ENCODE measurements at regions not wholly inside any gene's neighbourhood (a gene's known extent, or its start where the extent isn't known, plus 50 kb on each side); places are given as distances from the start of the nearest gene placed in this dataset.
"Not testable (repeated sequence)": the region's sequence is repeated elsewhere in the genome, so short reads cannot be mapped to it uniquely, and the experiment has no call there.

DNA sequence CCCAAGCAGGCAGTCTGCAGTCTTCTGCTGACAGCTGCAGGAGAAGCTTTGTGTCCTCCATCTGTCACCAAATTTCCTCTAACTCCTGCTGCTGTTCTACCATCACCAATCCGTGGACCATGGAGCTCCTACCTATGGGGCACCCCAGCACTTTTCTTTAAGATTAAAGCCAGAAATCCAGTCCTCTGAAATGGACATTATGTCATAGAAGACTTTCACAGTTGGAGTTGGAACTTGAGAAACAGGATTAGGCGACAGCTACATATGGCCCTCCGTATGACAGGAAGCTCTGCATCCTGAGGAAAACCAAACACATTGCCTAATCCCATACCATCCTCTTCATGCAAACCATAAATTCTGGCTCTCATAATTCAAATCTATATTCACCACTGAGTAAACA, 470.6 kb upstream of the GALNTL6 start:
- no peaks in the 10 kb centered on the region for H3K36me3 Mint-ChIP-seq (ENCODE audit: low read depth)
- no peaks in the 10 kb centered on the region for H3K4me1 Mint-ChIP-seq (ENCODE audit: low read depth)
- H3K4me3 Mint-ChIP-seq (ENCODE audit: unreplicated experiment) = no peak overlapping the region
- no peaks in the 10 kb centered on the region for H3K27me3 Mint-ChIP-seq (ENCODE audit: low read depth)
- H3K27ac Mint-ChIP-seq (ENCODE audit: unreplicated experiment) = no peak overlapping the region
- no peak for TF ChIP-seq CTCF (IDR thresholded peaks at IDR 0.05)
- no peaks in the 10 kb centered on the region for H3K9me3 Mint-ChIP-seq (ENCODE audit: low read depth)
- no peak for DNase-seq (ENCODE audit: low spot score)

- no peaks in the 10 kb centered on the region for H3K27me3 Mint-ChIP-seq (ENCODE audit: low read depth)
- H3K4me1 Mint-ChIP-seq (ENCODE audit: low read depth) = no peaks in the 10 kb centered on the region
- no peak for TF ChIP-seq CTCF (IDR thresholded peaks at IDR 0.05)
- H3K9me3 Mint-ChIP-seq (ENCODE audit: low read depth) = no peaks in the 10 kb centered on the region
- DNase-seq (ENCODE audit: low spot score) = no peak
- H3K4me3 Mint-ChIP-seq (ENCODE audit: unreplicated experiment) = no peak overlapping the region
- no peaks in the 10 kb centered on the region for H3K36me3 Mint-ChIP-seq (ENCODE audit: low read depth)
- no peak overlapping the region for H3K27ac Mint-ChIP-seq (ENCODE audit: unreplicated experiment)
These were observed 472.9 kb upstream of the GALNTL6 start for GRCh38 chr4:171340258-171340657.

DNA sequence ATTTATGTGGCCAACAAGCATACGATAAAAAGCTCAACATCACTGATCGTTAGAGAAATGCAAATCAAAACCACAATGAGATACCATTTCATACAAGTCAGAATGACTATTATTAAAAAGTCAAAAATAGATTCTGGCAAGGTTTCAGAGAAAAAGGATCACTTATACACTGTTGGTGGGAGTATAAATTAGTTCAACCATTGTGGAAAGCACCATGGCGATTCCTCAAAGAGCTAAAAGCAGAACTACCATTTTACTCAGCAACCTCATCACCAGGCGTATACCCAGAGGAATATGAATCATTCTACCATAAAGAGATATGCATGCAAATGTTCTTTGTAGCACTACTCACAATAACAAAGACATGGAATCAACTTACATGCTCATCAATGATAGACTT, 478.7 kb upstream of the GALNTL6 start:
- TF ChIP-seq CTCF (IDR thresholded peaks at IDR 0.05) = no peak
- H3K27me3 Mint-ChIP-seq (ENCODE audit: low read depth) = no peaks in the 10 kb centered on the region
- DNase-seq (ENCODE audit: low spot score) = no peak
- H3K4me1 Mint-ChIP-seq (ENCODE audit: low read depth) = no peaks in the 10 kb centered on the region
- H3K27ac Mint-ChIP-seq (ENCODE audit: unreplicated experiment) = no peak overlapping the region
- no peak overlapping the region for H3K4me3 Mint-ChIP-seq (ENCODE audit: unreplicated experiment)
- H3K9me3 Mint-ChIP-seq (ENCODE audit: low read depth) = peaks cover 12% of the 10 kb centered on the region
- H3K36me3 Mint-ChIP-seq (ENCODE audit: low read depth) = no peaks in the 10 kb centered on the region

DNA sequence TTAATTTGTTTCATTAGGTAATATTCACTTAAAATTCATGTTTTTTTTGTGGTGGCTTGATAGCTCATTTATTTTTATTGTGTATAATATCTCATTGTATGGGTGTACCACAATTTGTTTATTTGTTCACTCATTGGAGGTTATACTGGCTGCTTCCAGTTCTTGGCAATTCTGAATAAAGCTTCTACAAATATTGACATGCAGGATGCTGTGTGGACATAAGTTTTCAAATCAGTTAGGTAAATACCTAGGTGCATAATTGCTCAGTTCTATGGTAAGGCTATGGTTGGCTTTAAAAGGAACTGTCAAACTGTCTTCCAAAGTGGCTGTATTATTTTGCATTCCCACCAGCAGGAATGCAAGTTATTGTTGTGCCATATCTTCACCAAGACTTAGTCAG, 504.5 kb upstream of the GALNTL6 start:
- no peak for TF ChIP-seq CTCF (IDR thresholded peaks at IDR 0.05)
- H3K27ac Mint-ChIP-seq (ENCODE audit: unreplicated experiment) = no peak overlapping the region

GRCh38 chr4:171298048-171298718, 515.0 kb upstream of the GALNTL6 start:
- H3K9me3 Mint-ChIP-seq (ENCODE audit: low read depth) = peaks cover 12% of the 10 kb centered on the region
- H3K27me3 Mint-ChIP-seq (ENCODE audit: low read depth); DNase-seq (ENCODE audit: low spot score); H3K4me1 Mint-ChIP-seq (ENCODE audit: low read depth); H3K36me3 Mint-ChIP-seq (ENCODE audit: low read depth); H3K27ac Mint-ChIP-seq (ENCODE audit: unreplicated experiment); H3K4me3 Mint-ChIP-seq (ENCODE audit: unreplicated experiment): not testable (repeated sequence)

More for the DNA sequence above, 504.5 kb upstream of the GALNTL6 start:
- Mint-ChIP-seq H3K4me3 (ENCODE audit: unreplicated experiment) (no peak overlapping the region), H3K27me3 (ENCODE audit: low read depth) (no peaks in the 10 kb centered on the region), H3K9me3 (ENCODE audit: low read depth) (peaks cover 12% of the 10 kb centered on the region), H3K36me3 (ENCODE audit: low read depth) (no peaks in the 10 kb centered on the region), H3K4me1 (ENCODE audit: low read depth) (no peaks in the 10 kb centered on the region)
- no peak for DNase-seq (ENCODE audit: low spot score)

DNA sequence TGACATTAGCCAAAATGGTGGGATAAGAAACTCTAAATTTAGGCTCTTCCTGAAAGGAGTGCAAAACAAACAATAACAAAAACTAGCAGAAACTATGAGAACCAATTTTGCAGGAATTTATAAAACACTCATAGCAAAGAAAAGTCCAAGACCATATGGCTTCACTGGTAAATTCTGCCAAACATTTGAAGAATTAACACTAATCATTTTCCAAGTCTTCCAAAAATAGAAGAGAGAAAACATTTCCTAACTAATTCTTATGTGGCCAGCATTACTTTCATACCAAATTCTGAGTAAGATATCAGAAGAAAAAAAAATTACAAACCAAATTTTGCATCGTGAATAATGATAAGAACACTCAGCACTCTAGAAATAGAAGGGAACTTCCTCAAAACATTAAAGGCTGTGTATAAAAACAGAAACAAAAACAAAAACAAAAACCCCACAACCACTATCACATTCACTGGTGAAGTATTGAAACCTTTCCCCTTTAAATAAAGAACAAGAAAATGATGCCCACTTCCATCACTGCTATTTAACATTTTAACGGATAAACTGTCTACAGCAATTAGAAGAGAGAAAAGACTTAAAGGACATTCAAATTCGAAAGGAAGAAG, 524.3 kb upstream of the GALNTL6 start:
- Mint-ChIP-seq H3K9me3 (ENCODE audit: low read depth) (no peaks in the 10 kb centered on the region), H3K27ac (ENCODE audit: unreplicated experiment) (no peak overlapping the region)
- TF ChIP-seq CTCF (IDR thresholded peaks at IDR 0.05) = no peak

More for the DNA sequence above, 524.3 kb upstream of the GALNTL6 start:
- DNase-seq (ENCODE audit: low spot score) = no peak
- peaks cover 1% of the 10 kb centered on the region for H3K27me3 Mint-ChIP-seq (ENCODE audit: low read depth)
- H3K4me3 Mint-ChIP-seq (ENCODE audit: unreplicated experiment) = no peak overlapping the region
- no peaks in the 10 kb centered on the region for H3K36me3 Mint-ChIP-seq (ENCODE audit: low read depth)
- H3K4me1 Mint-ChIP-seq (ENCODE audit: low read depth) = no peaks in the 10 kb centered on the region

Measured in chondrocyte (in vitro differentiated cells).